ENCODE measurements at regions not wholly inside any gene's neighbourhood (a gene's known extent, or its start where the extent isn't known, plus 50 kb on each side); places are given as distances from the start of the nearest gene placed in this dataset.

DNA sequence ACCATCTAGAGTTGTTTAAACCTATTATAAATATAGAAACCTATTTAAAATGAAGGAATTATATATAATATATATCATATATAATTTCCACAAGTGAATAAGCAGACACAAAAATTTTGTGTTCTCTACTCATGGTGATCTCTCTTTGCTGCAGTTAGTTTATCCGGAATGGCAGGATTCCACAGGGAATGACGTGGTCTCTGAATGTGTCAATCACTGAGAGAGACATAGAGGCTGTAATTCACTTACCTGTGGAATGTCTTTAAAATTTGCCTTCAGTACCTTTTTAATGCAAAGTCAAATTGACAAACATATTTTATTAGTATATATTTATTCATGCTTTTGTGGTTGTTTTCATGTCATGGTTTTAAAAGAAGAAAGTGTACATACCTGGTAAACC, 669.3 kb downstream of the NLGN4X start:
- TF ChIP-seq, protein P1, sequence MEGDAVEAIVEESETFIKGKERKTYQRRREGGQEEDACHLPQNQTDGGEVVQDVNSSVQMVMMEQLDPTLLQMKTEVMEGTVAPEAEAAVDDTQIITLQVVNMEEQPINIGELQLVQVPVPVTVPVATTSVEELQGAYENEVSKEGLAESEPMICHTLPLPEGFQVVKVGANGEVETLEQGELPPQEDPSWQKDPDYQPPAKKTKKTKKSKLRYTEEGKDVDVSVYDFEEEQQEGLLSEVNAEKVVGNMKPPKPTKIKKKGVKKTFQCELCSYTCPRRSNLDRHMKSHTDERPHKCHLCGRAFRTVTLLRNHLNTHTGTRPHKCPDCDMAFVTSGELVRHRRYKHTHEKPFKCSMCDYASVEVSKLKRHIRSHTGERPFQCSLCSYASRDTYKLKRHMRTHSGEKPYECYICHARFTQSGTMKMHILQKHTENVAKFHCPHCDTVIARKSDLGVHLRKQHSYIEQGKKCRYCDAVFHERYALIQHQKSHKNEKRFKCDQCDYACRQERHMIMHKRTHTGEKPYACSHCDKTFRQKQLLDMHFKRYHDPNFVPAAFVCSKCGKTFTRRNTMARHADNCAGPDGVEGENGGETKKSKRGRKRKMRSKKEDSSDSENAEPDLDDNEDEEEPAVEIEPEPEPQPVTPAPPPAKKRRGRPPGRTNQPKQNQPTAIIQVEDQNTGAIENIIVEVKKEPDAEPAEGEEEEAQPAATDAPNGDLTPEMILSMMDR (IDR thresholded peaks at IDR 0.05), result no peak
- TF ChIP-seq POLR2A (IDR thresholded peaks at IDR 0.05), result no peak
